BLaER1 (cell line): ENCODE measurements at regions not wholly inside any gene's neighbourhood (a gene's known extent, or its start where the extent isn't known, plus 50 kb on each side); places are given as distances from the start of the nearest gene placed in this dataset.

Experiments used
- H3K27ac ChIP-seq: shearing (Covaris generic); formaldehyde crosslinking; 2 replicates; pipeline ENCODE4 v1.8.1; 2022
- H3K27me3 ChIP-seq: shearing (Covaris generic); formaldehyde crosslinking; 2 replicates; pipeline ENCODE4 v1.8.1; 2022
- H3K36me3 ChIP-seq: shearing (Covaris generic); formaldehyde crosslinking; 2 replicates; pipeline ENCODE4 v1.8.1; 2022
- H3K4me1 ChIP-seq: shearing (Covaris generic); formaldehyde crosslinking; 2 replicates; pipeline ENCODE4 v1.8.1; 2022
- H3K4me2 ChIP-seq: shearing (Covaris generic); formaldehyde crosslinking; 2 replicates; pipeline ENCODE4 v1.8.1; 2022
- H3K4me3 ChIP-seq: shearing (Covaris generic); formaldehyde crosslinking; 2 replicates; pipeline ENCODE4 v1.8.1; 2022
- H3K9ac ChIP-seq: shearing (Covaris generic); formaldehyde crosslinking; 2 replicates; pipeline ENCODE4 v1.8.1; 2022
- H3K9me3 ChIP-seq: shearing (Covaris generic); formaldehyde crosslinking; 2 replicates; pipeline ENCODE4 v1.8.1; 2022
- H4K20me1 ChIP-seq: shearing (Covaris generic); formaldehyde crosslinking; 2 replicates; pipeline ENCODE4 v1.8.1; 2022
- Cebpa-rat ChIP-seq: shearing (Covaris generic); IDR thresholded peaks from 2 replicates; pipeline ENCODE4 v1.8.1; 2022

GRCh38 chr5:40405230-40405629 is 274.5 kb upstream of the PTGER4 start:
- TF ChIP-seq Cebpa-rat, result no peak
- Histone ChIP-seq H4K20me1 (no peaks in the 10 kb centered on the region), H3K27ac (no peak overlapping the region), H3K27me3 (no peaks in the 10 kb centered on the region), H3K4me2 (no peak overlapping the region), H3K4me1 (peaks cover 50% of the 10 kb centered on the region), H3K9me3 (peaks cover 11% of the 10 kb centered on the region; the same call in 1 of the 2 replicates), H3K4me3 (no peak overlapping the region), H3K9ac (no peak overlapping the region), H3K36me3 (no peaks in the 10 kb centered on the region)

- no peak overlapping the region for H3K27ac ChIP-seq
- peak overlapping the region; percentile 22; the same call in 1 of the 2 replicates for H3K4me2 ChIP-seq
- H4K20me1 ChIP-seq, result no peaks in the 10 kb centered on the region
- peaks cover 44% of the 10 kb centered on the region for H3K4me1 ChIP-seq
- H3K4me3 ChIP-seq, result no peak overlapping the region
- no peak overlapping the region for H3K9ac ChIP-seq
- H3K27me3 ChIP-seq, result no peaks in the 10 kb centered on the region
- peaks cover 11% of the 10 kb centered on the region; the same call in 1 of the 2 replicates for H3K9me3 ChIP-seq
- no peaks in the 10 kb centered on the region for H3K36me3 ChIP-seq
- no peak for TF ChIP-seq Cebpa-rat
Measured at GRCh38 chr5:40404613-40405012, 275.1 kb upstream of the PTGER4 start.

- no peaks in the 10 kb centered on the region for H4K20me1 ChIP-seq
- H3K27me3 ChIP-seq, result no peaks in the 10 kb centered on the region
- no peak overlapping the region for H3K27ac ChIP-seq
- H3K4me3 ChIP-seq, result no peak overlapping the region
- no peak for TF ChIP-seq Cebpa-rat
- no peak overlapping the region for H3K9ac ChIP-seq
- peaks cover 26% of the 10 kb centered on the region for H3K4me1 ChIP-seq
- no peaks in the 10 kb centered on the region for H3K36me3 ChIP-seq
- no peak overlapping the region for H3K4me2 ChIP-seq
- H3K9me3 ChIP-seq, result no peaks in the 10 kb centered on the region
Measured at GRCh38 chr5:40402007-40402364, 277.7 kb upstream of the PTGER4 start.

DNA sequence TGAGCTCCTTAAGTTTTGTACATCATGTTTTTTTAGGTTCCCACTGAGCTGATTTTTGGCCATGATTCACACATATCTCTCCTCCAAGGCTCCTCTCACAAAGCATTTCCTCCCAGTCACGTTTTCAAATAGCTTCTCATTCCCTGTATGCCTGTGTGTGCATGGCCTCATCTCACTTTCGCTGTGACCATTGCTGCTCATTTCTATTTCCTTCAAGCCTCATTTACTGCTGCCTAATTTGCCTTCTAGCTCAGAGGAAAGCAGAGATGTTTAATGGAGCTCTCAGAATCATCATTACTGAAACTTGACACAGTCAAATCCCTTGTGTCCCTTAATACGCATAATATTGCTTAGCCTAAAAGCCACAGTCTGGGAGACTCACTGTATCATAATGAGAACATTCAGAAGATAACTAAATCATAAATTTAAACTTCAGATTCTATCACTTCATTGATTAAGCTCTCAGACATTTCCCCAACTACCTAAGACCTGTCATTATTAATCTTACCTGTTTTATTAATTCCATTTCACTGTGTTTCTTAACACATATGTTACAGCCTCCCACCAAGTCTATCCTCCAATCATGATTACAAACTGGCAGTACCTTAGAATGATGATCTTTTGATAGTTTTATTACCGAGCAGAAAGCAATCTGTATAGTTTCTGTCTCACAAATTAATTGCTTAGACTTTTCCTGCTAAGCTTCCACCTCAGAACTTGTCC is 278.3 kb upstream of the PTGER4 start:
- Histone ChIP-seq H4K20me1 (no peaks in the 10 kb centered on the region), H3K36me3 (no peaks in the 10 kb centered on the region), H3K4me3 (no peak overlapping the region), H3K27ac (no peak overlapping the region), H3K4me1 (peaks cover 21% of the 10 kb centered on the region), H3K9me3 (no peaks in the 10 kb centered on the region), H3K9ac (no peak overlapping the region), H3K27me3 (no peaks in the 10 kb centered on the region), H3K4me2 (no peak overlapping the region)
- TF ChIP-seq Cebpa-rat, result no peak

DNA sequence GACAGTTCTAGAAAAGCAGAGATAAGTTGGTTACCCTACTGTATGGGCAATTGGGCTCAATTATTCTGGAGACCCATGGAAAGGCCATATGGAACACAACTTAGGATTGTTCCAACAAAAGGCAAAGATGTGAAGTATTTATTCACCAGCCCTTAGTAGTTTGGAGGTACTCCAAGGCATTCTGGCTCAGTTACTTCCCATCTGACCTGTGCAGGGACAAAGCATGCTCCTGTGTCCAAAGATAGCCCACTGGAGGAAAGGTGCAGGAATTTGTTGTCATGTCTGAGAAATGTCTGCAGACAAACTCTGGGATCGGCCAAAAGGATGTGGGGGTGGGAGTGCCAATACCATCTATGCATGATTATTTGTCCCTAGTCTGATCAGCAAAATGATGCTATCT is 279.5 kb upstream of the PTGER4 start:
- H3K27me3 ChIP-seq, result no peaks in the 10 kb centered on the region
- H3K9ac ChIP-seq, result no peak overlapping the region
- no peak overlapping the region for H3K4me2 ChIP-seq
- H3K36me3 ChIP-seq, result no peaks in the 10 kb centered on the region
- no peaks in the 10 kb centered on the region for H4K20me1 ChIP-seq
- H3K9me3 ChIP-seq, result no peaks in the 10 kb centered on the region
- no peak overlapping the region for H3K4me3 ChIP-seq
- TF ChIP-seq Cebpa-rat, result no peak
- H3K27ac ChIP-seq, result no peak overlapping the region
- H3K4me1 ChIP-seq, result peaks cover 9% of the 10 kb centered on the region; the same call in 1 of the 2 replicates

GRCh38 chr5:40399349-40399748 is 280.4 kb upstream of the PTGER4 start:
- peaks cover under 1% of the 10 kb centered on the region; the same call in 1 of the 2 replicates for H3K4me1 ChIP-seq
- TF ChIP-seq Cebpa-rat, result no peak

DNA sequence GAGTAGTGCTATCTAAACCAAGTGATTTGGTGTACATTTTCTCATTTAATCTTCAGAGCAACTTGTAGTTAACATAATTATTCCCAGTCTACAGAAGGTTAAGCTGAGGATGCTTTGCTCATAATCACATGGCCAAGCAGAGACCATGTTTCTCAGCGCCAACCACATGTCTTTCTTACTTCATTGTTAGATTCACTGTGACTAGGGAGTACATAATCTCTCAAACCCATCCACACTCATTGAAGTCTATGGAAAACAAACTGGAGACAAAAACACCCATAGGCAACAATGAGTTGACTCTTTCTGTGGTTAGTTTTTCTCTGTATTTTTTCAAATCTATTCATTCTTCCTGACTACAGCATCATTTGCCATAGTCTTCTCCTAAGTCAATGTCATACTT is 281.7 kb upstream of the PTGER4 start:
- Histone ChIP-seq H3K27me3 (no peaks in the 10 kb centered on the region), H3K4me3 (no peak overlapping the region), H4K20me1 (no peaks in the 10 kb centered on the region), H3K27ac (no peak overlapping the region), H3K9ac (no peak overlapping the region), H3K4me1 (no peaks in the 10 kb centered on the region), H3K36me3 (no peaks in the 10 kb centered on the region), H3K4me2 (no peak overlapping the region), H3K9me3 (no peaks in the 10 kb centered on the region)
- no peak for TF ChIP-seq Cebpa-rat

More at GRCh38 chr5:40399349-40399748, 280.4 kb upstream of the PTGER4 start:
- Histone ChIP-seq H3K9ac (no peak overlapping the region), H3K36me3 (no peaks in the 10 kb centered on the region), H3K4me3 (no peak overlapping the region), H3K27ac (no peak overlapping the region), H3K9me3 (no peaks in the 10 kb centered on the region), H3K4me2 (no peak overlapping the region), H4K20me1 (no peaks in the 10 kb centered on the region), H3K27me3 (no peaks in the 10 kb centered on the region)

- Histone ChIP-seq H4K20me1 (no peaks in the 10 kb centered on the region), H3K27me3 (no peaks in the 10 kb centered on the region), H3K27ac (no peak overlapping the region), H3K36me3 (no peaks in the 10 kb centered on the region), H3K9me3 (no peaks in the 10 kb centered on the region), H3K4me3 (no peak overlapping the region), H3K4me1 (no peaks in the 10 kb centered on the region), H3K9ac (no peak overlapping the region), H3K4me2 (no peak overlapping the region)
- no peak for TF ChIP-seq Cebpa-rat
Measured at GRCh38 chr5:40397091-40397490, 282.6 kb upstream of the PTGER4 start.

DNA sequence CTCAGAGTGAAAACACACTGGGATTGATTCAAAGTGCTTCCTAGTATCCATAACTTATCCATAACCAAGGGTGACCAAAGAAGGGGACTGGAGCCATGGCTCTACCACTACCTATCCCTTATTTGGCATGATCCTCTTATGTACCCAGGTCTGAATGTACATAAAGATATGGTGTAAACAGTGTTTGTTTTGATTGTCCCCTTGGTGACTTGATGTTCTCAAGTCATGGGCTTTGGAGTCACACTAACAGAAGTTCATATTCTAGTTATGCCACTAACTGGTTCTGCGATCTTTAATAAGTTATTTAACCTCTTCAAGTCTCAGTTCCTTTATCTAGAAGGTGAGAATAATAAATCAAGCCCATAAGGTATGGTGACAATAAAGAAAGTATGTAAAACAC is 283.4 kb upstream of the PTGER4 start:
- no peak overlapping the region for H3K27ac ChIP-seq
- H3K9me3 ChIP-seq, result no peaks in the 10 kb centered on the region
- no peaks in the 10 kb centered on the region for H3K36me3 ChIP-seq
- TF ChIP-seq Cebpa-rat, result no peak
- H3K4me1 ChIP-seq, result no peaks in the 10 kb centered on the region
- H3K4me3 ChIP-seq, result no peak overlapping the region
- no peaks in the 10 kb centered on the region for H4K20me1 ChIP-seq
- H3K4me2 ChIP-seq, result no peak overlapping the region
- H3K27me3 ChIP-seq, result no peaks in the 10 kb centered on the region
- H3K9ac ChIP-seq, result no peak overlapping the region

DNA sequence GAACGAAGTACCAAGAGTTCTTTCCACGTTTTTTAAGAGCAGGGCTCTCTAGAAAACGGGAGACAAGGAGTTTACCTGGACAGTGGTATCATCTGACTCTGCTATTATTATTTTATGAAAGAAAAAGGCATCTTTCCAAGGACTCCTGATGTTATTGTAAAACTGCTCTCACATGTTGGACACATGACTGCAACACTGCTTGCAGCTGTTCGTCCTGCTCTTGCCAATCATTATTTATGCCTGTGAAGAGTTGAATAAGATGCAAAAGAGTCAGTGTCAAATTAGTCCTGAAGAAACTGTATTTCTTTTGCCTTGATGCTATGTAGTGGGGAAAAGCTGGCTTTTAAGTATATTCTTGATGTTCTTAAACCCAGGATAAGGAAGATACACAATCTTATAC is 284.5 kb upstream of the PTGER4 start:
- Histone ChIP-seq H3K9me3 (no peaks in the 10 kb centered on the region), H3K36me3 (no peaks in the 10 kb centered on the region), H3K27ac (no peak overlapping the region), H3K4me2 (no peak overlapping the region), H4K20me1 (no peaks in the 10 kb centered on the region), H3K4me1 (no peaks in the 10 kb centered on the region), H3K4me3 (no peak overlapping the region), H3K27me3 (no peaks in the 10 kb centered on the region), H3K9ac (no peak overlapping the region)
- TF ChIP-seq Cebpa-rat, result no peak

GRCh38 chr5:40394698-40395097 is 285.0 kb upstream of the PTGER4 start:
- H3K9me3 ChIP-seq, result no peaks in the 10 kb centered on the region
- H3K4me2 ChIP-seq, result no peak overlapping the region
- no peak overlapping the region for H3K9ac ChIP-seq
- H3K4me3 ChIP-seq, result no peak overlapping the region
- no peaks in the 10 kb centered on the region for H3K36me3 ChIP-seq
- no peaks in the 10 kb centered on the region for H4K20me1 ChIP-seq
- no peaks in the 10 kb centered on the region for H3K4me1 ChIP-seq
- TF ChIP-seq Cebpa-rat, result no peak
- no peak overlapping the region for H3K27ac ChIP-seq
- no peaks in the 10 kb centered on the region for H3K27me3 ChIP-seq
